RWPE2 (cell line): ENCODE measurements at regions not wholly inside any gene's neighbourhood (a gene's known extent, or its start where the extent isn't known, plus 50 kb on each side); places are given as distances from the start of the nearest gene placed in this dataset.

Experiments
- ATAC-seq: fragments of 200-7000 bp; cut with Tn5 transposase; 3 replicates; pipeline ENCODE4 v1.9.1; 2021; ENCODE audit warnings: low read depth
- DNase-seq: peaks from one replicate; pipeline ENCODE4 v3.0.0-alpha.2; 2020; ENCODE audit warnings: low spot score
- H3K27ac ChIP-seq: fragments of 450-650 bp; 2 replicates; pipeline ENCODE4 v1.5.1; 2017; ENCODE audit warnings: mild to moderate bottlenecking; ENCODE audit not compliant: poor library complexity, severe bottlenecking
- H3K27me3 ChIP-seq: fragments of 250-450 bp; sonication (Bioruptor Pico); 2 replicates; pipeline ENCODE4 v1.5.1; 2021; ENCODE audit warnings: mild to moderate bottlenecking, moderate library complexity; ENCODE audit not compliant: insufficient read depth, poor library complexity, severe bottlenecking
- H3K36me3 ChIP-seq: fragments of 250-450 bp; sonication (Bioruptor Pico); 2 replicates; pipeline ENCODE4 v1.5.1; 2020; ENCODE audit warnings: low read depth, mild to moderate bottlenecking, moderate library complexity
- H3K4me1 ChIP-seq: fragments of 250-450 bp; sonication (Bioruptor Pico); 2 replicates; pipeline ENCODE4 v1.5.1; 2021; ENCODE audit warnings: mild to moderate bottlenecking, moderate library complexity; ENCODE audit not compliant: insufficient read depth, poor library complexity, severe bottlenecking
- H3K4me3 ChIP-seq: fragments of 250-450 bp; sonication (Bioruptor Pico); 2 replicates; pipeline ENCODE4 v1.5.1; 2021; ENCODE audit warnings: mild to moderate bottlenecking, moderate library complexity; ENCODE audit not compliant: severe bottlenecking
- H3K9me3 ChIP-seq: fragments of 250-450 bp; sonication (Bioruptor Pico); 2 replicates; pipeline ENCODE4 v1.5.1; 2021; ENCODE audit warnings: mild to moderate bottlenecking, moderate library complexity; ENCODE audit not compliant: severe bottlenecking
- TF ChIP-seq, protein P1 (sequence below): fragments of 450-650 bp; IDR thresholded peaks from one replicate; pipeline ENCODE4 v1.5.1; 2017; ENCODE audit warnings: mild to moderate bottlenecking, moderate library complexity; ENCODE audit not compliant: poor library complexity, severe bottlenecking

- no peaks in the 10 kb centered on the region for H3K4me1 ChIP-seq
- ATAC-seq, result no peak
- peak; percentile 72 for DNase-seq
These were observed 502.0 kb downstream of the PREX1 start for GRCh38 chr20:48325656-48326433.

DNA sequence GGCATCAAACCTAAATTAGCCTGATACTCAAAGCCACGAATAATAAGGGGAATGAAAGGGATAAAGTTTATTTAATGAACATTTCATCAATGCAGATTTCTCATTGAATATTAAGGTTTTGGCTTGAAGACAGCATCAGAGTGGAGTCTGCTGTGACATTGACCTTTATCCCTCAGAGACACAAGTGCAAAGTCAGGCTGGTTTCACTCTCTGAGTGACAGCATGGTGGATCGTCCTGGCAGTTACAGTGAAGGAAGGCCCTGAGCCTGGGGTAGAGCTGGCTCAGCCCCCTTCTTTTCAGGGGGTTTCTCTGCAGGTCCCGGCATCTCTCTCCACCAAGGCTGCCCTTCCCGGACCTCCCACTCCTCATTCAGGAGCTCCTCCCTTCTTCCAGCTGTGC, 503.1 kb downstream of the PREX1 start:
- Histone ChIP-seq H3K4me1 (no peaks in the 10 kb centered on the region), H3K36me3 (no peaks in the 10 kb centered on the region), H3K9me3 (no peaks in the 10 kb centered on the region), H3K4me3 (no peak overlapping the region), H3K27me3 (peaks cover 3% of the 10 kb centered on the region), H3K27ac (no peak overlapping the region)
- ATAC-seq, result no peak
- TF ChIP-seq, protein P1, sequence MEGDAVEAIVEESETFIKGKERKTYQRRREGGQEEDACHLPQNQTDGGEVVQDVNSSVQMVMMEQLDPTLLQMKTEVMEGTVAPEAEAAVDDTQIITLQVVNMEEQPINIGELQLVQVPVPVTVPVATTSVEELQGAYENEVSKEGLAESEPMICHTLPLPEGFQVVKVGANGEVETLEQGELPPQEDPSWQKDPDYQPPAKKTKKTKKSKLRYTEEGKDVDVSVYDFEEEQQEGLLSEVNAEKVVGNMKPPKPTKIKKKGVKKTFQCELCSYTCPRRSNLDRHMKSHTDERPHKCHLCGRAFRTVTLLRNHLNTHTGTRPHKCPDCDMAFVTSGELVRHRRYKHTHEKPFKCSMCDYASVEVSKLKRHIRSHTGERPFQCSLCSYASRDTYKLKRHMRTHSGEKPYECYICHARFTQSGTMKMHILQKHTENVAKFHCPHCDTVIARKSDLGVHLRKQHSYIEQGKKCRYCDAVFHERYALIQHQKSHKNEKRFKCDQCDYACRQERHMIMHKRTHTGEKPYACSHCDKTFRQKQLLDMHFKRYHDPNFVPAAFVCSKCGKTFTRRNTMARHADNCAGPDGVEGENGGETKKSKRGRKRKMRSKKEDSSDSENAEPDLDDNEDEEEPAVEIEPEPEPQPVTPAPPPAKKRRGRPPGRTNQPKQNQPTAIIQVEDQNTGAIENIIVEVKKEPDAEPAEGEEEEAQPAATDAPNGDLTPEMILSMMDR, result no peak
- peak; percentile 44 for DNase-seq

More at GRCh38 chr20:48325656-48326433, 502.0 kb downstream of the PREX1 start:
- TF ChIP-seq, protein P1, result no peak
- H3K36me3 ChIP-seq, result no peaks in the 10 kb centered on the region
- no peaks in the 10 kb centered on the region for H3K9me3 ChIP-seq
- H3K27ac ChIP-seq, result no peak overlapping the region
- H3K4me3 ChIP-seq, result no peak overlapping the region
- peaks cover 3% of the 10 kb centered on the region for H3K27me3 ChIP-seq

DNA sequence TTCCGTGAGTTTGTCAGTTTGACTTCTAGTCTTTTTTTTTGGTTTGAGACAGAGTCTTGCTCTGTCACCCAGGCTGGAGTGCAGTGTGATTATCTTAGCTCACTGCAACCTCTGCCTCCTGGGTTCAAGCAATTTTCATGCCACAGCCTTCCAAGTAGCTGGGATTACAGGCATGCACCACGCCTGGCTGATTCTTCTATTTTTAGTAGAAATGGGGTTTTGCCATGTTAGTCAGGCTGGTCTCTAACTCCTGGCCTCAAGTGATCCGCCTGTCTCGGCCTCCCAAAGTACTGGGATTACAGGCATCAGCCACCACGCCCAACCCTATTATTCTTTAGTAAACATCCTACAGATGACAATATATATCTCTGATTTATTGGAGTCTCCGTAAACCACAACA, 506.5 kb downstream of the PREX1 start:
- no peak for ATAC-seq

DNA sequence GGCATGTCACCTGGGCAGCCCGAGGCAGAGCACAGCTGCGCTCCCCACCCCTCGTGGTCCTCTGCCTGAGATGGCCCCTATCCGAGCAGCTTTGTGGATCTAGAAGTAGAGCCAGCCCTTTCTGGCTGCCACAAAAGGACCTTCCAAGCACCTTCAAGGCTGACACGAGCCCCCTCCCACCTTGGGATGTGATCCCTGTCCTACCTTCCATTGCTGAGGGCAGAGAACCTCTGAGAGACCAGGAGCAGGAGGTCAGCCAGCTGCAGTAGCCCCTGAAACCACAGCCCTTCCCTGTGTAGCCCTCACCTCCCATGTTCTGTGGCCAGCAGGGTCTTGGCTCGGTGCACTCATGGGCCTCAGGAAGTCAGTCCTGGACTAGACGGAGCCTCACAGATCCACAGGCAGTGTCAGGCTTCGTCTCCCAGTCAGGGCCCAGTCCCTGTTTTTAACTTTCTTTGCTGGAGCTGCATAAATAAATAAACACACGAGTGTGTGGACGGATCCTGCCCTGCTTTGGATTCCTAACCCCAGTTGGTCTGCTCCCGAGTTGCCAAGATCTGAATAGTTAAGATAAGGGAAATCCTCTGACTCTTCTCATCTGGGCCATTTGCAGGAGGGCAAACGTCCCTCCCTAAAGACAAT, 507.7 kb downstream of the PREX1 start:
- TF ChIP-seq, protein P1, result no peak
- DNase-seq, result peak; percentile 66
- H3K4me1 ChIP-seq, result no peaks in the 10 kb centered on the region

More for the DNA sequence above, 506.5 kb downstream of the PREX1 start:
- no peak overlapping the region for H3K4me3 ChIP-seq
- TF ChIP-seq, protein P1, result no peak
- no peaks in the 10 kb centered on the region for H3K9me3 ChIP-seq
- no peak for DNase-seq
- no peak overlapping the region for H3K27ac ChIP-seq
- H3K36me3 ChIP-seq, result no peaks in the 10 kb centered on the region
- peaks cover 9% of the 10 kb centered on the region for H3K27me3 ChIP-seq
- no peaks in the 10 kb centered on the region for H3K4me1 ChIP-seq

DNA sequence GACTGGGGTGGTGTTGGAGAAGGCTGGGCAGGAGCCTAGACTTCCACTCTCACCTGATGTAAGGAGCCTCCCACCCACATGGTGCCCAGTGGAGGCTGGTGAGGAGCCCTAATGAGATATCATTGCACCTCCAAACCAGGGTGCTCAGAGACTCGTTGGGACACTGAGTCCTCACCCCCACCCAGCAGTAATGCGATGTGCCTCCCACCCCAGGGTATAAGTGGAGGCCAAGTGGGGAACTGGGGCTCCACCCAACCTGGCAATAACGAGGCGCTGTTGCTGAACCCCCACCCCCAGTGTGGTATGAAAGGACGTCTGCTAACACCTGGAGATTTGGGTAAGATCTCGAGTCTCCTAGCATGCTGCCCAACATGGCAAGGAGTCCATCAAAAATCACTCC, 510.2 kb downstream of the PREX1 start:
- H3K9me3 ChIP-seq, result no peaks in the 10 kb centered on the region
- TF ChIP-seq, protein P1, result no peak
- ATAC-seq (no peak), DNase-seq (peak; percentile 66)
- H3K4me1 ChIP-seq, result no peaks in the 10 kb centered on the region
- H3K4me3 ChIP-seq, result no peak overlapping the region
- H3K27me3 ChIP-seq, result peaks cover 9% of the 10 kb centered on the region
- H3K36me3 ChIP-seq, result no peaks in the 10 kb centered on the region
- H3K27ac ChIP-seq, result no peak overlapping the region

More for the DNA sequence above, 507.7 kb downstream of the PREX1 start:
- Histone ChIP-seq H3K4me3 (no peak overlapping the region), H3K27me3 (peaks cover 9% of the 10 kb centered on the region), H3K27ac (no peak overlapping the region), H3K9me3 (no peaks in the 10 kb centered on the region), H3K36me3 (no peaks in the 10 kb centered on the region)
- ATAC-seq, result no peak
